GM23248 (cell line): ENCODE measurements at regions not wholly inside any gene's neighbourhood (a gene's known extent, or its start where the extent isn't known, plus 50 kb on each side); places are given as distances from the start of the nearest gene placed in this dataset.

Experiments
- EZH2 ChIP-seq: fragments of 200-600 bp; sonication (generic); IDR thresholded peaks from 2 replicates; pipeline ENCODE4 v1.6.1; 2018; ENCODE audit warnings: antibody characterized with exemption, mild to moderate bottlenecking; ENCODE audit not compliant: insufficient read depth, poor library complexity, severe bottlenecking
- EZH2phosphoT487 ChIP-seq: fragments of 200-600 bp; sonication (generic); IDR thresholded peaks from 2 replicates; pipeline ENCODE4 v1.6.1; 2018; ENCODE audit warnings: antibody characterized with exemption, moderate library complexity, mild to moderate bottlenecking, low read depth; ENCODE audit not compliant: insufficient read depth

GRCh38 chr15:35679186-35679585 is 133.2 kb upstream of the DPH6 start:
- TF ChIP-seq EZH2phosphoT487 (no peak), EZH2 (no peak)
